ENCODE measurements at regions not wholly inside any gene's neighbourhood (a gene's known extent, or its start where the extent isn't known, plus 50 kb on each side); places are given as distances from the start of the nearest gene placed in this dataset.

- DNase-seq: no peak
Observed at GRCh38 chr13:74675182-74675581, 541.0 kb upstream of the KLF12 start.

GRCh38 chr13:74674720-74675119 is 540.5 kb upstream of the KLF12 start:
- no peak for DNase-seq

GRCh38 chr13:74669149-74669548 is 534.9 kb upstream of the KLF12 start:
- DNase-seq: no peak

GRCh38 chr13:74667656-74668203 is 533.5 kb upstream of the KLF12 start:
- DNase-seq: no peak

DNA sequence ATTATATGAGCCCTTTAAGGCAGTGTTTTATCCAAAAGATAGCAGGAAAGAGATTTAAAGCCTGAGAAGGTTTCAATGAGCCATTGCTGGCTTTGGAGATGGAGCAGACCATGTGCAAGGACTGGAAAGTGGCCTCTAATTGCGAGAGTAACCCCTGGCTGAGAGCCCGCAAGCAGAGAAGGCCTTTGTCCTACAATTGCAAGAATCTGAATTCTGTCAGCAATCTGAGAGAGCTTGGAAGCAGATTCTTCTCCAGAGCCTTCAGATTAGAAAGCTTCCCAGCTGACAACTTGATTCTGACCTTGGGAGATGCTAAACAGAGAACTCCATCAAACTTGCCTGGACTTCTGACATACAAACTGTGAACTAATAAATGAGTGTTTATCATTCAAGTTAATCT is 528.7 kb upstream of the KLF12 start:
- no peak for DNase-seq

- DNase-seq: no peak
Observed at GRCh38 chr13:74661851-74662250, 527.6 kb upstream of the KLF12 start.

GRCh38 chr13:74657765-74658164 is 523.6 kb upstream of the KLF12 start:
- no peak for DNase-seq

DNA sequence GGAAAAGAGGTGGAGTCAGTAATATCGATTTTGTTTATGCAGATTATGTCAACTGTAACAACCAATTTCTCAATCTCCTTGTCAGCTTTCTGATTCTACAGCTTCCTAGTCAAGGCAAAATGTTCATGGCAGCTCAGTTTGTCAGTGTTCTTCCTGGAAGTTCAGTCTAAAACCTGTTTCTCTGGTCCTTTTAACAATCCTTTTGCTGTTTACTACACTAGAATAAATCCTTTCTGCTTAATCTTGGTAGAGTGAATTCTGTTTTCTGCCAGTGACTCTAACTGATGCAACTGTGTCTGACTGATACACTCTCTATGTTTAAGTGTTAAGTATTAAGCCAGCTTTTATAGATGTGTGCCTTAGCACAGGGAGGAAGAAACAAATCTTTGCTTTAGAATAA is 516.9 kb upstream of the KLF12 start:
- no peak for DNase-seq

- no peak for DNase-seq
Observed at GRCh38 chr13:74647991-74648390, 513.8 kb upstream of the KLF12 start.

DNA sequence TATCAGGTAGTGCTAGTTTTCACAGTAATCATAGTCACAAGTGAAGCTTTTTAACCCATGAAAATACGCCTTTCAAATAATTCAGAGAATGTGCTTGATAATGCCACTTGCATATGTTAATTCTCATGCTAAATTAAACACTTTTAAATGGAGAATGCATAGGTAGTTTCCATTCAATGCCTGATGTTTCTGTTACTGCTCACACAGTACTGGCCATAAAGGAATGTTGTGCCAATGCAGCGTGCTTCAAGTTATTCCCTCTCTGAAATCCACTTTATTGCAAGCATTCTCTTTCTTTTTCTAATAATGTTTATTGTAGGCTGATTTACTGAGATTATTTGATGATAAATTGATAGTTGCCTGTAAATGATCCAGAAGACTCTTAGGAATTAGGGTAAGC is 513.0 kb upstream of the KLF12 start:
- DNase-seq: no peak

DNA sequence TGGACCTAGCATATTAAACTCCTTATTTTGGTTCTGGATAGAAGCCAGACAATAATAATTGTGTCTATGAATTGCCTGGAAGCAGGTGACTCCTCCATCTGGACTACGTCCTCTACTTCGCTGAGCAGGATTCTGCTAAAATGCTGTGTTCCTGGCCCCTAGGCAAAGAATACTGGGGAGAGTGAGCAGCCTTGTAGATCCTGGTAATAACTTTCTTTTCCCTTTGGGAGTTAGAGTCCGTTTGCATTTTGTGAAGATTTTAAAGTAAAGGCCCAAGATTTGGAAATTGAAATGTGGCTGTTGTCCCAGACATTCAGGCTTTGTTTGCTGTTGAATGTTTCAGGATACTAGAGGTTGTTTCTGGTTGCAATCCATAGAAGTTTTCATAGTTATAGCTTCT is 511.9 kb upstream of the KLF12 start:
- no peak for DNase-seq

DNA sequence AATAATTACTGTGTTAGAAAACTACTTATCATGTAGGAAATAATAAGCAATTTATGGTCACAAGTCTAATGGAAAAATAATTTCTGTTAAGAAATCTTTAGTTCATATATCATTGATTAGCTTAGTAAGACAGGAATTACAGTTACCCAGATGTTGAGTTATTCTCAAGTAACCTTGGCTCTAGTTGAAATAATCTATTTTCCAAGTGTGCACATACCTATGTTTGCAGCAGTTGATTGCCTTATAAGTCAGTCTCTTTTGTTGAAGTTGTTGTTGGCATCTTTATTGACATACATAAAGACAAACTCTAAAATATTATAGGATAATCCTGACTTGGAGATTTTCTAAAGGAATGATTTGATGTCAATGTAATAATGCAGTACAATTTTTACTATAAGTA is 511.4 kb upstream of the KLF12 start:
- no peak for DNase-seq

DNA sequence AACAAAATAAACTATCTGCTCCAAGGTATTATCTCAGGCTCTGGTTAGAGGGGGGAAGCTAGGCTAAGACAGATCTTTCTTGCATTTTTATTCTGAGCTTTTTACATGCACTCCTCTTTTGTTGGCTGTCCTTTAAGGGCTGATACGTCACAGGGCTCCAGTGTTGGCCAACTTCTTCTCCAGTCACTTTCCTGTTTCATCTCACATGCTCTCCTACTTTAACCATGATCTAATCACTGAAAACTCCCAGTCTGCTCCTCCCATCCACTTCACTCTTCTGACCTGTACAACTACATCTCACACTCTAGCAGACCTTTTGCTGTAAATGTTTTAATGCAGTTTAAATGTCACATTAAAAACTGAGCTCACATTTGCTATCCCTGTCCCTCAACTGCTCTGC is 510.0 kb upstream of the KLF12 start:
- no peak for DNase-seq

DNA sequence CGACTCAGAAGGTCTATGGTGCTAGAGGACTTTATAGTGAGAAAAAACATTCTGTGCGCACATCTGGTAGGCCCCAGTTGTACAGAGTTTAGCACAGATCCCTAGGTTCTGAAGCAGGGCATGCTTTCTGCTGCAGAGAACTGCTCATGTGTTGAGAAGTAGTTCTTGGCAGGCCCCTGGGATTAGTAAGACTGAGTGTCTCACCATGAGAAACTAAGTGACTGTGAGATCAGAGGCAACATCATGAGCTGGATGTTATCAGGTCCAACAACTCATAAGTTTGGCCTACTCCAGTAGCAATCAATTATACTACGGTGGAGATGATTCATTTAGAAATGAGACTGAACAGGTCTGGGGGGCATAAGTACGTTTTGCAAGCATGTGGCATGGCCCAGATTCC is 507.4 kb upstream of the KLF12 start:
- DNase-seq: no peak

- DNase-seq: no peak
Observed at GRCh38 chr13:74633734-74634133, 499.5 kb upstream of the KLF12 start.

GRCh38 chr13:74629985-74630384 is 495.8 kb upstream of the KLF12 start:
- DNase-seq: no peak

GRCh38 chr13:74625541-74625940 is 491.3 kb upstream of the KLF12 start:
- no peak for DNase-seq

GRCh38 chr13:74623761-74624160 is 489.6 kb upstream of the KLF12 start:
- no peak for DNase-seq

GRCh38 chr13:74622284-74622683 is 488.1 kb upstream of the KLF12 start:
- no peak for DNase-seq

- no peak for DNase-seq
Observed at GRCh38 chr13:74620711-74621110, 486.5 kb upstream of the KLF12 start.

- no peak for DNase-seq
Observed at GRCh38 chr13:74620308-74620707, 486.1 kb upstream of the KLF12 start.

DNA sequence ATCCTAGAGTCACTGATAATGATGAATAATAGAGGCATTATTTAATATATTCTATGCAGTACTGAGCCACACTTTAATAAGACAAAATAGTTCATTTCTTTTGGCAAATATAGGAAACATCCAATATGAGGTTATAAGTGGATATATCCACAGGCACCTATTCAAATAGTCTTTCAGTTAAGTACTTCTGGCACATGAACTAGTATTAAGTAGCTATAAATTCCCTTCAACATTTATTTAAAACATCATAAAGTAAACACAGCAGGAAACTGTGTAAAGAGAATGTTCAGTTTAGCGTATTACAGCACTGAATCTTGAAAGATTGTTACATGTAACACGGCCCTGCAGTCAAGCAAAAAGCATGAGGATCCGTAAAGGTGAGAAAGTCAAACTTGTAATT is 463.3 kb upstream of the KLF12 start:
- no peak for DNase-seq

DNA sequence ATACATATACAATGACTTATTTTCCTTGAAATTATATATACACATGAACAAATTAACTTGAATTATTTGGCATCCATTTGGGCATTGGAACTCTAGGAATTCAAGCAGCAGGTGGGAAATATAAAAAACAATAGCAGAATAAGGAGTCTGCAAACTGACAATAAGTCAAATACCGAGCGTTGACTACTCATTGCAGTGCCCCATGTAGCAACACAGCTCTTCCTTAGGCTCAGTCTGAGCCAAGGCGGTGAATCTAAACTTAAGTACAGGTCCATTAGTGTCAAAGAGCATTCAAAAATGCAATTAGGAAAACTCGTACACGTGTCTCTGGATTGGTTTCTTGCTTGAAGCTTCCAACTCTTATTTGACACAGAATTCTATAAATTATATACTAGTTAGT is 462.5 kb upstream of the KLF12 start:
- no peak for DNase-seq

GRCh38 chr13:74593688-74594087 is 459.5 kb upstream of the KLF12 start:
- DNase-seq: no peak

Data from amygdala (tissue), 56 donors.